ENCODE measurements at regions not wholly inside any gene's neighbourhood (a gene's known extent, or its start where the extent isn't known, plus 50 kb on each side); places are given as distances from the start of the nearest gene placed in this dataset.

- TF ChIP-seq CTCF (IDR thresholded peaks at IDR 0.05): no peak
- TF ChIP-seq POLR2A (IDR thresholded peaks at IDR 0.05): no peak
These were observed 113.4 kb downstream of the CTNND1 start for GRCh38 chr11:57874981-57875380.
